GM12878 (cell line): ENCODE measurements at regions not wholly inside any gene's neighbourhood (a gene's known extent, or its start where the extent isn't known, plus 50 kb on each side); places are given as distances from the start of the nearest gene placed in this dataset.

Source experiments
- BCLAF1 ChIP-seq: fragments of 450-650 bp; IDR thresholded peaks from 2 replicates; pipeline ENCODE4 v1.6.1; 2017; ENCODE audit warnings: antibody characterized with exemption, mild to moderate bottlenecking, moderate library complexity
- DPF2 ChIP-seq: fragments of 450-650 bp; IDR thresholded peaks from 2 replicates; pipeline ENCODE4 v1.6.1; 2017; ENCODE audit warnings: mild to moderate bottlenecking
- E2F4 ChIP-seq: IDR thresholded peaks from 2 replicates; pipeline ENCODE4 v1.6.1; 2012; ENCODE audit warnings: low read depth, low read length, improper control_type of control experiment
- IKZF2 ChIP-seq, 2 experiments: fragments of 450-650 bp; IDR thresholded peaks; 2 replicates each; pipeline ENCODE4 v1.6.1; 2017; ENCODE audit warnings: mild to moderate bottlenecking in 2 of 2, moderate library complexity in 2 of 2
- MTA2 ChIP-seq: fragments of 450-650 bp; IDR thresholded peaks from 2 replicates; pipeline ENCODE4 v1.6.1; 2016; ENCODE audit warnings: low read depth, mild to moderate bottlenecking, moderate library complexity
- NR2C1 ChIP-seq: fragments of 450-650 bp; IDR thresholded peaks from 2 replicates; pipeline ENCODE4 v1.6.1; 2017; ENCODE audit warnings: antibody characterized with exemption, mild to moderate bottlenecking, moderate library complexity
- PKNOX1 ChIP-seq: fragments of 450-650 bp; IDR thresholded peaks from 2 replicates; pipeline ENCODE4 v1.6.1; 2016; ENCODE audit warnings: mild to moderate bottlenecking
- SKIL ChIP-seq: fragments of 450-650 bp; IDR thresholded peaks from 2 replicates; pipeline ENCODE4 v1.6.1; 2017; ENCODE audit warnings: mild to moderate bottlenecking, low read depth, inconsistent platforms; ENCODE audit not compliant: poor library complexity, severe bottlenecking
- STAT3 ChIP-seq: IDR thresholded peaks from 2 replicates; pipeline ENCODE4 v1.6.1; 2011; ENCODE audit warnings: low read depth, low read length, improper control_type of control experiment
- USF2 ChIP-seq: IDR thresholded peaks from 2 replicates; pipeline ENCODE4 v1.6.1; 2011; ENCODE audit warnings: low read depth, low read length, improper control_type of control experiment, borderline replicate concordance
- ZZZ3 ChIP-seq: IDR thresholded peaks from 2 replicates; pipeline ENCODE4 v1.6.1; 2011; ENCODE audit warnings: low read depth; ENCODE audit not compliant: control insufficient read depth, insufficient read length

- TF ChIP-seq BCLAF1 (no peak), STAT3 (no peak), DPF2 (no peak), USF2 (no peak), E2F4 (no peak), SKIL (no peak), NR2C1 (no peak), IKZF2 (IDR thresholded peaks at IDR 0.05) (no peak), MTA2 (no peak), ZZZ3 (no peak), PKNOX1 (no peak)
Measured at GRCh38 chr5:57327561-57328367, 153.9 kb downstream of the GPBP1 start (continued).
